ENCODE measurements at regions not wholly inside any gene's neighbourhood (a gene's known extent, or its start where the extent isn't known, plus 50 kb on each side); places are given as distances from the start of the nearest gene placed in this dataset.

DNA sequence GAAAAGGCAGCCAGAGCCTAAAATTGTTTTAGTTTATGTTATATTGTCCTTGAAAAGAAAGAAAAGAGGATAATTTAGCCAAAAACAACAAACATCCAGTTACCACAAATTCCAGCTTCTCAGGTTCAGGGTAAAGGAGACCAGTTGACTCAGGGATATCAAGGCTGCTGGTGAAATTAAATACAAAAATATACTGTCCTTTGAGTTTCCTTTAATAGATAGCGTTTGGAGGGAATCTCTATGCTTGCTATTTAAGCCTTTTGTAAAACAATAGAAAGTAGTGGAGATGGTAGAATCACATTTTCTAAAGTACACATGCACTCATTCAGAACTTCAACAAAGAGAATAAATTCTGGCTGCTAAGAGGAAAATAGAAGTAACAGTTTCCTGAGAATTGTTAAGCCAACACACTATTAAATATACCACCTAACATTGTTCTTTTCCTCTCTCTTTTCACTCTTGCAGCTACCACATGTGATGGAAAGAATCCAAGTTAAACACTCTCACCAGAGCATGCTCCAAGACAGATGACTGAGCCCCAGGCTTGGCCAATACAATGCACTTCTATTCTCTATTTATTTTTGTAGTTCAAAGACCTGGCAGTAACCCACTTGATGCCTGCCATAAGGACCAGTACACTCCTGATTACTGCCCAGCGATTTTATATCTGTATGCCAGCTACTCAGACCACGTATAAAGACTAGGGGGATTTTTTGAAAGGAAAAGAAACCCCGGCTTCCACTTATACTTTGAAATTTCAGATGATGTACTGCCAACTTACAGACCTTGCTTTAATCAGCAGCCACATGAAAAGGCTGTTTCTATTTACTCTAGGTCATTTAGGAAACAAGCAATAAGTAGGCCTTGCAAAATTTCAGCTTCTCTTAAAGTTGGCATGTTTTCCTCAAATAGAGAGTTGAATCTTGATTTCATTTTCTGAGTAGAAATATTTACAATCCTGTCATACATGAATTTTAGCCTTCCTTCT lies 756.9 kb downstream of the FAT4 start:
- Mint-ChIP-seq H3K4me1 (ENCODE audit: unreplicated experiment) (no peaks in the 10 kb centered on the region), H3K27ac (ENCODE audit: unreplicated experiment) (no peak overlapping the region), H3K4me3 (ENCODE audit: unreplicated experiment) (no peak overlapping the region), H3K27me3 (ENCODE audit: unreplicated experiment) (no peaks in the 10 kb centered on the region), H3K9me3 (ENCODE audit: unreplicated experiment) (no peaks in the 10 kb centered on the region), H3K36me3 (ENCODE audit: low read depth, unreplicated experiment) (no peaks in the 10 kb centered on the region)
- TF ChIP-seq, protein P1, sequence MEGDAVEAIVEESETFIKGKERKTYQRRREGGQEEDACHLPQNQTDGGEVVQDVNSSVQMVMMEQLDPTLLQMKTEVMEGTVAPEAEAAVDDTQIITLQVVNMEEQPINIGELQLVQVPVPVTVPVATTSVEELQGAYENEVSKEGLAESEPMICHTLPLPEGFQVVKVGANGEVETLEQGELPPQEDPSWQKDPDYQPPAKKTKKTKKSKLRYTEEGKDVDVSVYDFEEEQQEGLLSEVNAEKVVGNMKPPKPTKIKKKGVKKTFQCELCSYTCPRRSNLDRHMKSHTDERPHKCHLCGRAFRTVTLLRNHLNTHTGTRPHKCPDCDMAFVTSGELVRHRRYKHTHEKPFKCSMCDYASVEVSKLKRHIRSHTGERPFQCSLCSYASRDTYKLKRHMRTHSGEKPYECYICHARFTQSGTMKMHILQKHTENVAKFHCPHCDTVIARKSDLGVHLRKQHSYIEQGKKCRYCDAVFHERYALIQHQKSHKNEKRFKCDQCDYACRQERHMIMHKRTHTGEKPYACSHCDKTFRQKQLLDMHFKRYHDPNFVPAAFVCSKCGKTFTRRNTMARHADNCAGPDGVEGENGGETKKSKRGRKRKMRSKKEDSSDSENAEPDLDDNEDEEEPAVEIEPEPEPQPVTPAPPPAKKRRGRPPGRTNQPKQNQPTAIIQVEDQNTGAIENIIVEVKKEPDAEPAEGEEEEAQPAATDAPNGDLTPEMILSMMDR (IDR thresholded peaks at IDR 0.05; ENCODE audit: unreplicated experiment), result no peak
- no peak for DNase-seq (ENCODE audit: low spot score)

DNA sequence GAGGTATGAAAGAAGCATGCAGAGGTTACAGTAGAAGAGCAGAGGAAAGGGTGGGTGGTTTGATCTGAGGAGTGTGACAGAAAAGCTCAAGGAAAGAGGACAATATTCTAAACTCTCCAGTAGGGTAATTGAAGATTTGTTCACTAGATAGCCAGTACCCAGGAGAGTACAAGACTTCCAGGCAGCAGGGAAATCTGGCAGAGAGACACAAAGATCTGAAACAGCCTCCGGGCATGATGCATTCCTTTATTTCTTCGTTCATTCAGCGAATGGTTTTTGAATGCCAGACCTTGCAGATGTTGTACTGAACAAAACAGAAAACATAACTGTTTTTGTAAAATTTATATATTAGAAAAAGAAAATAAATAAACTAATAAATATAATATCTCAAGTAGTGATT lies 766.6 kb downstream of the FAT4 start:
- no peaks in the 10 kb centered on the region for H3K9me3 Mint-ChIP-seq (ENCODE audit: unreplicated experiment)
- DNase-seq (ENCODE audit: low spot score), result no peak
- TF ChIP-seq, protein P1 (IDR thresholded peaks at IDR 0.05; ENCODE audit: unreplicated experiment), result no peak
- no peaks in the 10 kb centered on the region for H3K4me1 Mint-ChIP-seq (ENCODE audit: unreplicated experiment)
- H3K4me3 Mint-ChIP-seq (ENCODE audit: unreplicated experiment), result no peak overlapping the region
- no peaks in the 10 kb centered on the region for H3K27me3 Mint-ChIP-seq (ENCODE audit: unreplicated experiment)
- H3K27ac Mint-ChIP-seq (ENCODE audit: unreplicated experiment), result no peak overlapping the region
- no peaks in the 10 kb centered on the region for H3K36me3 Mint-ChIP-seq (ENCODE audit: low read depth, unreplicated experiment)

DNA sequence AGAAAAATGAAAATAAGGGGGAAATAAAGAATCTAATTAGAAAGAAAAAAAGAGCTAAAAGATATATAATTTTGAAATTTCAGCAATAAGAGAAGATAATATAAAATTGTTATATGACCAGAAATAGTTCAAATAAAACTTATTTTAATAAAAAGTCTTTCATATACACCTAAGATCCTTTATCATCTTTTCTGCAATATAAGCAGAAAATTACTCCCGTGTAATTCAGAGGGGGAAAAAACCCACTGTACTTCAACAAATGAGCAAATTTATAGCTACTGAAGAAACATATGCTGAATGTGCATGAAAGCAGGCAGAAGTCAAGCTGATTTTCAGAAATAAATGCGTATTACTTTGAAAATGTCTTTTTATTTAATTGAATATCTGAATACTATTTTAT lies 771.3 kb downstream of the FAT4 start:
- Mint-ChIP-seq H3K27ac (ENCODE audit: unreplicated experiment) (no peak overlapping the region), H3K9me3 (ENCODE audit: unreplicated experiment) (no peaks in the 10 kb centered on the region), H3K36me3 (ENCODE audit: low read depth, unreplicated experiment) (no peaks in the 10 kb centered on the region)

DNA sequence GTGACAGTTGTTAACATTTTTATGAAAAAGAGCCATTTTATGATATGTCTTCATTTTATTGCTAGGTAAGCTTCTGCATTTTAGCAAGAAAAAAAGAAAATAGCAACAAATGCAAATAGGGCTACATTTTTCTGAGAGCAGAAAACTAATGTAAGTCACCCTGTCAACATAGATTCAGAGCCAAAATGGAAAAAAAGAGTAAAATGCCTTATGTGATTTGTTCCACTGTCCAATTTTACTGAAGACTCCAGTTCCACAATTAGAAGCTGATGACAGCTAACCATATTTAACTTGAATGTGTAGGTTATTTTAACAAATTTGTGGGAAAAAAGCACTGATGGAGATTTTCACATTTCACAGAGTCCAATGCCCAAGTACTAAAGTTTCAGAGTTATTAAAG lies 772.3 kb downstream of the FAT4 start:
- DNase-seq (ENCODE audit: low spot score), result no peak
- no peaks in the 10 kb centered on the region for H3K36me3 Mint-ChIP-seq (ENCODE audit: low read depth, unreplicated experiment)
- H3K9me3 Mint-ChIP-seq (ENCODE audit: unreplicated experiment), result no peaks in the 10 kb centered on the region
- TF ChIP-seq, protein P1 (IDR thresholded peaks at IDR 0.05; ENCODE audit: unreplicated experiment), result no peak
- H3K4me1 Mint-ChIP-seq (ENCODE audit: unreplicated experiment), result no peaks in the 10 kb centered on the region
- H3K27me3 Mint-ChIP-seq (ENCODE audit: unreplicated experiment), result no peaks in the 10 kb centered on the region
- H3K27ac Mint-ChIP-seq (ENCODE audit: unreplicated experiment), result no peak overlapping the region
- H3K4me3 Mint-ChIP-seq (ENCODE audit: unreplicated experiment), result no peak overlapping the region

More for the DNA sequence above, 771.3 kb downstream of the FAT4 start:
- TF ChIP-seq, protein P1 (IDR thresholded peaks at IDR 0.05; ENCODE audit: unreplicated experiment), result no peak
- no peaks in the 10 kb centered on the region for H3K4me1 Mint-ChIP-seq (ENCODE audit: unreplicated experiment)
- H3K27me3 Mint-ChIP-seq (ENCODE audit: unreplicated experiment), result no peaks in the 10 kb centered on the region
- H3K4me3 Mint-ChIP-seq (ENCODE audit: unreplicated experiment), result no peak overlapping the region
- no peak for DNase-seq (ENCODE audit: low spot score)

DNA sequence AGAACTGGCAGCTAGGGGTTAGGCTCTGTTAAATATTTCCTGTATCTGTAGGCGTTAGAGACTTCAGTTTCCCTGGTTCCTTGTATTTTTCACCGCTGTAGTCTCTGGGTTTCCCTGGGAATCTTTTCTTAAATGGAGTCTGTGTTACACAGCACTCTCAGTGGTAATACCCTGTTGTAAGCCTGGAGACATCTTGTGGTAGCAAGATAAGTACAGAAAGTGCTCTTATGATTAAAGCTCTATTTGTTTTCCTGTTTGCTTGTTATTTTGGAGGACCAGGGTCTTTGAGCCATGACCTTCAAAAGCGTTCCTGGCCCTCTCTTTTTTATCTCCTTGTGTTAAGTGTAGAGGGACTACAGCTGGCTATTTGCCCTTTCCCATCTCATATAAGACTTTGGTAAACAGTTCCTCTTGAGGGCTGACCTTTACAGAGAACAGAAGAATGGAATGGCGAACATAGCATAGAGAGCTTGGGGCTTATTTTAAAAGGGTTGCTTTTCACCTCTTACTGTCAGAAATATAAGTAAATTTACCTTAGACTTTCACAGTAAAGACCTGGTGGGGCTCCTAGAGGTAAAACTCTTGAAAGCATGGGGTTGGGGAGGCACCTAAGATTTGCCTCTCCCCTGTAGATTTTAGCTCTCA lies 782.5 kb downstream of the FAT4 start:
- TF ChIP-seq, protein P1 (IDR thresholded peaks at IDR 0.05; ENCODE audit: unreplicated experiment), result no peak
- Mint-ChIP-seq H3K27ac (ENCODE audit: unreplicated experiment) (no peak overlapping the region), H3K27me3 (ENCODE audit: unreplicated experiment) (peaks cover 3% of the 10 kb centered on the region), H3K9me3 (ENCODE audit: unreplicated experiment) (no peaks in the 10 kb centered on the region), H3K4me1 (ENCODE audit: unreplicated experiment) (peaks cover 3% of the 10 kb centered on the region), H3K4me3 (ENCODE audit: unreplicated experiment) (no peak overlapping the region), H3K36me3 (ENCODE audit: low read depth, unreplicated experiment) (no peaks in the 10 kb centered on the region)
- no peak for DNase-seq (ENCODE audit: low spot score)
